ENCODE measurements at regions not wholly inside any gene's neighbourhood (a gene's known extent, or its start where the extent isn't known, plus 50 kb on each side); places are given as distances from the start of the nearest gene placed in this dataset.
"Not testable (repeated sequence)": the region's sequence is repeated elsewhere in the genome, so short reads cannot be mapped to it uniquely, and the experiment has no call there.

GRCh38 chr9:115335439-115335838 is 217.5 kb upstream of the TNC start:
- TF ChIP-seq CTCF (IDR thresholded peaks at IDR 0.05; ENCODE audit: control insufficient read depth, insufficient read depth, low read depth, low read length, missing control alignments): no peak
- H3K4me3 ChIP-seq (ENCODE audit: control insufficient read depth, low read depth, low read length): no peak overlapping the region
- DNase-seq (ENCODE audit: low read depth): no peak

- TF ChIP-seq CTCF (IDR thresholded peaks at IDR 0.05; ENCODE audit: control insufficient read depth, insufficient read depth, low read depth, low read length, missing control alignments): no peak
- DNase-seq (ENCODE audit: low read depth): no peak
- H3K4me3 ChIP-seq (ENCODE audit: control insufficient read depth, low read depth, low read length): no peak overlapping the region
Measured at GRCh38 chr9:115340314-115340713, 222.4 kb upstream of the TNC start.

GRCh38 chr9:115341426-115341825 is 223.5 kb upstream of the TNC start:
- no peak for DNase-seq (ENCODE audit: low read depth)
- no peak overlapping the region for H3K4me3 ChIP-seq (ENCODE audit: control insufficient read depth, low read depth, low read length)
- TF ChIP-seq CTCF (IDR thresholded peaks at IDR 0.05; ENCODE audit: control insufficient read depth, insufficient read depth, low read depth, low read length, missing control alignments): no peak

- DNase-seq (ENCODE audit: low read depth); H3K4me3 ChIP-seq (ENCODE audit: control insufficient read depth, low read depth, low read length): not testable (repeated sequence)
Measured at GRCh38 chr9:115347776-115348175, 229.8 kb upstream of the TNC start.

GRCh38 chr9:115348936-115349335 is 231.0 kb upstream of the TNC start:
- not testable (repeated sequence) for DNase-seq (ENCODE audit: low read depth); H3K4me3 ChIP-seq (ENCODE audit: control insufficient read depth, low read depth, low read length)

GRCh38 chr9:115349542-115349941 is 231.6 kb upstream of the TNC start:
- DNase-seq (ENCODE audit: low read depth): no peak
- TF ChIP-seq CTCF (IDR thresholded peaks at IDR 0.05; ENCODE audit: control insufficient read depth, insufficient read depth, low read depth, low read length, missing control alignments): no peak
- H3K4me3 ChIP-seq (ENCODE audit: control insufficient read depth, low read depth, low read length): no peak overlapping the region

- DNase-seq (ENCODE audit: low read depth): no peak
- H3K4me3 ChIP-seq (ENCODE audit: control insufficient read depth, low read depth, low read length): no peak overlapping the region
- TF ChIP-seq CTCF (IDR thresholded peaks at IDR 0.05; ENCODE audit: control insufficient read depth, insufficient read depth, low read depth, low read length, missing control alignments): no peak
Measured at GRCh38 chr9:115350548-115350947, 232.6 kb upstream of the TNC start.

- TF ChIP-seq CTCF (IDR thresholded peaks at IDR 0.05; ENCODE audit: control insufficient read depth, insufficient read depth, low read depth, low read length, missing control alignments): no peak
- no peak for DNase-seq (ENCODE audit: low read depth)
- H3K4me3 ChIP-seq (ENCODE audit: control insufficient read depth, low read depth, low read length): no peak overlapping the region
Measured at GRCh38 chr9:115353681-115354080, 235.7 kb upstream of the TNC start.

All from AG09309 (cell line).